Epithelial cell of esophagus (primary cell): ENCODE measurements at regions not wholly inside any gene's neighbourhood (a gene's known extent, or its start where the extent isn't known, plus 50 kb on each side); places are given as distances from the start of the nearest gene placed in this dataset.

Experiments used
- DNase-seq: peaks from one replicate; pipeline ENCODE4 v3.0.0; 2010; ENCODE audit warnings: low read depth
- H3K4me3 ChIP-seq: 2 replicates; pipeline ENCODE4 v1.5.1; 2011; ENCODE audit warnings: mild to moderate bottlenecking, low read length, control low read depth
- TF ChIP-seq, protein P1 (sequence below): IDR thresholded peaks from 2 replicates; pipeline ENCODE4 v1.5.1; 2011; ENCODE audit warnings: low read depth, mild to moderate bottlenecking, low read length, control low read depth, inconsistent platforms; ENCODE audit not compliant: insufficient read depth; ENCODE audit errors: missing control alignments

GRCh38 chr20:10109641-10110040, 74.9 kb downstream of the ANKEF1 start:
- no peak overlapping the region for H3K4me3 ChIP-seq
- TF ChIP-seq, protein P1, sequence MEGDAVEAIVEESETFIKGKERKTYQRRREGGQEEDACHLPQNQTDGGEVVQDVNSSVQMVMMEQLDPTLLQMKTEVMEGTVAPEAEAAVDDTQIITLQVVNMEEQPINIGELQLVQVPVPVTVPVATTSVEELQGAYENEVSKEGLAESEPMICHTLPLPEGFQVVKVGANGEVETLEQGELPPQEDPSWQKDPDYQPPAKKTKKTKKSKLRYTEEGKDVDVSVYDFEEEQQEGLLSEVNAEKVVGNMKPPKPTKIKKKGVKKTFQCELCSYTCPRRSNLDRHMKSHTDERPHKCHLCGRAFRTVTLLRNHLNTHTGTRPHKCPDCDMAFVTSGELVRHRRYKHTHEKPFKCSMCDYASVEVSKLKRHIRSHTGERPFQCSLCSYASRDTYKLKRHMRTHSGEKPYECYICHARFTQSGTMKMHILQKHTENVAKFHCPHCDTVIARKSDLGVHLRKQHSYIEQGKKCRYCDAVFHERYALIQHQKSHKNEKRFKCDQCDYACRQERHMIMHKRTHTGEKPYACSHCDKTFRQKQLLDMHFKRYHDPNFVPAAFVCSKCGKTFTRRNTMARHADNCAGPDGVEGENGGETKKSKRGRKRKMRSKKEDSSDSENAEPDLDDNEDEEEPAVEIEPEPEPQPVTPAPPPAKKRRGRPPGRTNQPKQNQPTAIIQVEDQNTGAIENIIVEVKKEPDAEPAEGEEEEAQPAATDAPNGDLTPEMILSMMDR, result no peak
- no peak for DNase-seq

DNA sequence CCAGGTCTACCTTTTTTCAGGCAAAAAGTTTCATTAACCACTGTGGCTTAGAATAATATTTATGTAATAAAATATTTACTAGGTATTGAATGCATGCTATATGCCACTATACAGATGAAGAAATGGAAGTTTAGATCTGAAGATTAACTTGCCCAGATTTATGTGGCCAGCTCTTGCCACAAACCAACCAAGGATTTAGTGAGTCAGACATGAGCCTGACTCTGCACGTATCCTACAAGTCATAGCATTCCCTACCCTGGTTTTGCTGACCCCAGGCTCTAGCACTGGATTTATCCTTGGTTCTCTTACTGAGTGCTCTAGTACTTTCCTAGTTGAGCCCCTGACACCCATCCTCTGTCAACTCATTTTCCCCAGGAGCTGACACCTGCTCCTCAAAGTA, 75.4 kb downstream of the ANKEF1 start:
- H3K4me3 ChIP-seq, result no peak overlapping the region
- TF ChIP-seq, protein P1, result no peak
- peak; percentile 79 for DNase-seq

GRCh38 chr20:10111139-10111958, 76.6 kb downstream of the ANKEF1 start:
- TF ChIP-seq, protein P1, result no peak
- no peak for DNase-seq
- H3K4me3 ChIP-seq, result no peak overlapping the region

DNA sequence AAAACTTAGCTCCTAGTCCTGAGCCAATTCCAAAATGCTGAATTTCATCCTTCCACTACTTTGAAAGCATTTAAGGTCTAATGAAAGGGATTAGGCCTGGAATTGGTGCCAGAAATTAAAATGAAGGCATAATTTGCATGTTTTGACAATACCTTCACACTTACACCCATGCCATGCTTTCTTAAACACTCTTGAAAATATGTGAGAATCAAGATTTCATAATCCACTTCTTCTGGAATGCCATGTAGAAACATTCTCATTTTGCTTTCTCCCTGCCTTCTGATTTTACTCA, 77.1 kb downstream of the ANKEF1 start:
- no peak overlapping the region for H3K4me3 ChIP-seq
- TF ChIP-seq, protein P1, result no peak
- DNase-seq, result no peak

GRCh38 chr20:10113746-10114145, 79.0 kb downstream of the ANKEF1 start:
- H3K4me3 ChIP-seq, result no peak overlapping the region
- TF ChIP-seq, protein P1, result no peak
- DNase-seq, result peak; percentile 61

DNA sequence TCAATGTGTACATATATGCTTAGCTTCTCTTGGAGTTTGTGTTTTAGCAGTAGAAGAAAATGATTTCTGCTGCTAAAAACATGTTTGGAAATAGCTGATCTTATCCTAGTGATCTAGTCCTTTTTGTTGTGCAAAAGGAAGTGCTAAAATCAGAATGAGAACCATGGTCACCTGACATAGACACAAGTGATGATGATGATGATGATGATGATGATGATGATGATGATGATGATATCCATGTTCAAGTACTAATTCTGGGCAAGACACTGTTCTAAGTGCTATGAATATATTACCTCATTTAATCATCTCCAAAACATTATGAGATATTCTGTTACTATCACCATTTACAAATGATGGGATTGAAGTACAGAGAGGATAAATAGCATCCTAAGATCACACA, 79.8 kb downstream of the ANKEF1 start:
- no peak for DNase-seq
- H3K4me3 ChIP-seq, result no peak overlapping the region
- TF ChIP-seq, protein P1, result no peak

GRCh38 chr20:10115021-10115420, 80.2 kb downstream of the ANKEF1 start:
- TF ChIP-seq, protein P1, result no peak
- peak; percentile 48 for DNase-seq

More at GRCh38 chr20:10115021-10115420, 80.2 kb downstream of the ANKEF1 start:
- H3K4me3 ChIP-seq, result no peak overlapping the region
